GM13976 (cell line): ENCODE measurements at regions not wholly inside any gene's neighbourhood (a gene's known extent, or its start where the extent isn't known, plus 50 kb on each side); places are given as distances from the start of the nearest gene placed in this dataset.

Experiments used
- DNase-seq: peaks from one replicate; pipeline ENCODE4 v3.0.0; 2012; ENCODE audit warnings: low spot score
- CTCF ChIP-seq: IDR thresholded peaks from 2 replicates; pipeline ENCODE4 v1.5.1; 2012; ENCODE audit warnings: borderline replicate concordance, mild to moderate bottlenecking; ENCODE audit not compliant: insufficient read depth; ENCODE audit errors: extremely low read depth, missing control alignments, control extremely low read depth
- in situ Hi-C: fragments of 300-500 bp; cut with MboI; formaldehyde crosslinking; loops from one replicate; pipeline ENCODE4 v1.12.0; 2022; ENCODE audit warnings: low sequenced_read_pairs, mixed read lengths, inconsistent platforms; ENCODE audit not compliant: unreplicated experiment

GRCh38 chr3:104520228-104520655, 846.5 kb upstream of the ALCAM start:
- TF ChIP-seq CTCF: no peak
- in situ Hi-C loops: no loop called here
- DNase-seq: no peak

- in situ Hi-C loops: no loop called here
These were observed 844.9 kb upstream of the ALCAM start for GRCh38 chr3:104521606-104522336.

GRCh38 chr3:104523136-104523535, 843.6 kb upstream of the ALCAM start:
- no peak for TF ChIP-seq CTCF
- DNase-seq: no peak
- in situ Hi-C loops: no loop called here

More at GRCh38 chr3:104521606-104522336, 844.9 kb upstream of the ALCAM start:
- no peak for DNase-seq
- no peak for TF ChIP-seq CTCF

GRCh38 chr3:104526901-104527401, 839.8 kb upstream of the ALCAM start:
- no peak for TF ChIP-seq CTCF
- DNase-seq: no peak
- in situ Hi-C loops: no loop called here

GRCh38 chr3:104530934-104531333, 835.8 kb upstream of the ALCAM start:
- DNase-seq: no peak
- no peak for TF ChIP-seq CTCF
- in situ Hi-C loops: no loop called here

- DNase-seq: no peak
- in situ Hi-C loops: no loop called here
- no peak for TF ChIP-seq CTCF
These were observed 830.0 kb upstream of the ALCAM start for GRCh38 chr3:104536715-104537114.

- in situ Hi-C loops: no loop called here
- no peak for TF ChIP-seq CTCF
- no peak for DNase-seq
These were observed 829.4 kb upstream of the ALCAM start for GRCh38 chr3:104537323-104537722.
